Thyroid gland (tissue), 4 donors: ENCODE measurements at regions not wholly inside any gene's neighbourhood (a gene's known extent, or its start where the extent isn't known, plus 50 kb on each side); places are given as distances from the start of the nearest gene placed in this dataset.

Source experiments
- CTCF ChIP-seq, 6 experiments: fragments of 200-600 bp in 3 of 6; fragments of 450-650 bp in 3 of 6; sonication (generic) in 3 of 6; IDR thresholded peaks; one replicate each; pipeline ENCODE4 v1.5.1; 2016 to 2019; ENCODE audit warnings: antibody characterized with exemption in 6 of 6, mild to moderate bottlenecking in 2 of 6, inconsistent platforms in 1 of 6, moderate library complexity in 1 of 6
- POLR2A ChIP-seq, 2 donors: fragments of 450-650 bp; IDR thresholded peaks; one replicate each; pipeline ENCODE4 v1.6.1; 2017; ENCODE audit warnings: antibody characterized with exemption in 2 of 2, mild to moderate bottlenecking in 2 of 2, moderate library complexity in 1 of 2

GRCh38 chr3:39725321-39725720 is 84.1 kb upstream of the MYRIP start:
- TF ChIP-seq CTCF (IDR thresholded peaks at IDR 0.05) (no peak), POLR2A (IDR thresholded peaks at IDR 0.05) (no peak)
